Esophagus squamous epithelium (tissue), 5 donors: ENCODE measurements at regions not wholly inside any gene's neighbourhood (a gene's known extent, or its start where the extent isn't known, plus 50 kb on each side); places are given as distances from the start of the nearest gene placed in this dataset.

Experiments used
- DNase-seq: peaks from one replicate; lab custom pipeline; 2025; lab: John Stamatoyannopoulos, UW
- H3K27ac ChIP-seq, 4 donors: fragments of 200-600 bp; sonication (generic); one replicate each; pipeline ENCODE4 v1.5.1; 2016 to 2019; ENCODE audit warnings: mild to moderate bottlenecking in 1 of 4
- H3K27me3 ChIP-seq, 4 donors: fragments of 200-600 bp; sonication (generic); 1 replicate in 3 of 4; 2 replicates in 1 of 4; pipeline versions ENCODE4 v1.5.1 to v1.6.0; 2017 to 2021; ENCODE audit warnings: antibody characterized with exemption in 1 of 4
- H3K36me3 ChIP-seq, 3 donors: fragments of 200-600 bp; sonication (generic); one replicate each; pipeline ENCODE4 v1.5.1; 2016 to 2019
- H3K4me1 ChIP-seq, 3 donors: fragments of 200-600 bp; sonication (generic); one replicate each; pipeline ENCODE4 v1.5.1; 2017 to 2019
- H3K4me3 ChIP-seq, 4 donors: fragments of 200-600 bp; sonication (generic); 1 replicate in 3 of 4; 2 replicates in 1 of 4; pipeline ENCODE4 v1.5.1; 2016 to 2019; ENCODE audit warnings: mild to moderate bottlenecking in 2 of 4, moderate library complexity in 1 of 4
- H3K9me3 ChIP-seq, 3 donors: fragments of 200-600 bp; sonication (generic); one replicate each; pipeline ENCODE4 v1.5.1; 2016 to 2019
- POLR2A ChIP-seq, 4 donors: fragments of 450-650 bp; IDR thresholded peaks; one replicate each; pipeline ENCODE4 v1.6.1; 2017; ENCODE audit warnings: antibody characterized with exemption in 4 of 4, mild to moderate bottlenecking in 4 of 4, moderate library complexity in 3 of 4
- WGBS, 2 donors: methylation state at CpG; one replicate each; pipeline ENCODE4 v1.1.5; 2018; 5-methylcytosine and 5-hydroxymethylcytosine counted together
- intact Hi-C: fragments of 100-400 bp; cut with DNase I; formaldehyde crosslinking; loops from one replicate; pipeline ENCODE4 v1.15.0; 2022
- TF ChIP-seq, protein P1 (sequence below), 6 experiments: fragments of 450-650 bp in 4 of 6; fragments of 200-600 bp in 2 of 6; sonication (generic) in 2 of 6; IDR thresholded peaks; one replicate each; pipeline ENCODE4 v1.5.1; 2016 to 2019; ENCODE audit warnings: antibody characterized with exemption in 6 of 6, mild to moderate bottlenecking in 4 of 6, moderate library complexity in 4 of 6
- donor health status: DM: yes; HTN: yes; CAD: no.

GRCh38 chr18:51248685-51249084, 51.2 kb upstream of the MEX3C start:
- DNase-seq: no peak
- WGBS, 2 donors: 96 to 100% methylated on average over 2 of the region's 2 CpGs
- TF ChIP-seq POLR2A (IDR thresholded peaks at IDR 0.05): no peak
- intact Hi-C loops: no loop called here
- Histone ChIP-seq H3K9me3 (no peaks in the 10 kb centered on the region), H3K36me3 (no peaks in the 10 kb centered on the region), H3K27ac (no peak overlapping the region), H3K4me1 (no peaks in the 10 kb centered on the region), H3K27me3 (no peaks in the 10 kb centered on the region), H3K4me3 (no peak overlapping the region)

GRCh38 chr18:51250006-51250405, 52.5 kb upstream of the MEX3C start:
- WGBS, 2 donors: 34 to 38% methylated on average over 3 to 4 of the region's 4 CpGs
- Histone ChIP-seq H3K27me3 (no peaks in the 10 kb centered on the region), H3K36me3 (no peaks in the 10 kb centered on the region), H3K27ac (no peak overlapping the region), H3K9me3 (no peaks in the 10 kb centered on the region), H3K4me1 (no peaks in the 10 kb centered on the region), H3K4me3 (no peak overlapping the region)
- TF ChIP-seq, protein P1, sequence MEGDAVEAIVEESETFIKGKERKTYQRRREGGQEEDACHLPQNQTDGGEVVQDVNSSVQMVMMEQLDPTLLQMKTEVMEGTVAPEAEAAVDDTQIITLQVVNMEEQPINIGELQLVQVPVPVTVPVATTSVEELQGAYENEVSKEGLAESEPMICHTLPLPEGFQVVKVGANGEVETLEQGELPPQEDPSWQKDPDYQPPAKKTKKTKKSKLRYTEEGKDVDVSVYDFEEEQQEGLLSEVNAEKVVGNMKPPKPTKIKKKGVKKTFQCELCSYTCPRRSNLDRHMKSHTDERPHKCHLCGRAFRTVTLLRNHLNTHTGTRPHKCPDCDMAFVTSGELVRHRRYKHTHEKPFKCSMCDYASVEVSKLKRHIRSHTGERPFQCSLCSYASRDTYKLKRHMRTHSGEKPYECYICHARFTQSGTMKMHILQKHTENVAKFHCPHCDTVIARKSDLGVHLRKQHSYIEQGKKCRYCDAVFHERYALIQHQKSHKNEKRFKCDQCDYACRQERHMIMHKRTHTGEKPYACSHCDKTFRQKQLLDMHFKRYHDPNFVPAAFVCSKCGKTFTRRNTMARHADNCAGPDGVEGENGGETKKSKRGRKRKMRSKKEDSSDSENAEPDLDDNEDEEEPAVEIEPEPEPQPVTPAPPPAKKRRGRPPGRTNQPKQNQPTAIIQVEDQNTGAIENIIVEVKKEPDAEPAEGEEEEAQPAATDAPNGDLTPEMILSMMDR (IDR thresholded peaks at IDR 0.05): no peak
- no peak for TF ChIP-seq POLR2A (IDR thresholded peaks at IDR 0.05)
- intact Hi-C loops: no loop called here
- no peak for DNase-seq

DNA sequence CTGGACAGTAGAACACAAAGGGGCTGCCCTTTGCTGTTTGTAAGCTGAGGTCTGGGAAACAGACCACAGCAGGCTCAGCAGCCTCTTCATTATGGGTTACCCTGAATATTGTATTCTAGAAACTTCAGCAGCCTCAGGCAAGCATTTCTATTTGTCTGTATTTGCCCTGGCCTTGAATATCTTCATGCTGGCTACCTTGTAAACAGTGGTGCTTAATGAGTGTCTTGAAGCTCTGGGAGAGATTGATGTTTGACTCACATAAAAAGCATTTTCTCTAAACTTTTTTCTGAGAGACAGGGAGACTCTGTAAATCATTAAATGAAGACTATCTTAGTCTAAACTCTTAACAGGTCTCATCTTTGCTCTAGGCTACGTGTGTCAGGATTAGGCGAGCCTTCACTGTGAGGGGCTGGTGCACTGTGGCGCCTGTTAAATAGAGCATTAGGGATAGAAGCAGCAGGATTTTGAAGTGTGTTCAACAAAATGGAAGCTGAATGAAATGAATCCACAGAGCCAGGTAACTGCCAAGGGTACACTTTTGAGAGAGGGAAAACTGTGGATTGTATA, 53.1 kb upstream of the MEX3C start:
- H3K4me1 ChIP-seq: no peaks in the 10 kb centered on the region
- no peak overlapping the region for H3K4me3 ChIP-seq
- no peaks in the 10 kb centered on the region for H3K36me3 ChIP-seq
- TF ChIP-seq POLR2A (IDR thresholded peaks at IDR 0.05): no peak
- TF ChIP-seq, protein P1 (IDR thresholded peaks at IDR 0.05): no peak
- no peak overlapping the region for H3K27ac ChIP-seq
- WGBS, 2 donors: 45 to 62% methylated on average over 2 to 3 of the region's 3 CpGs
- no peak for DNase-seq
- H3K9me3 ChIP-seq: no peaks in the 10 kb centered on the region
- H3K27me3 ChIP-seq: no peaks in the 10 kb centered on the region
- intact Hi-C loops: no loop called here

- Histone ChIP-seq H3K4me1 (no peaks in the 10 kb centered on the region), H3K36me3 (no peaks in the 10 kb centered on the region), H3K27me3 (no peaks in the 10 kb centered on the region), H3K4me3 (no peak overlapping the region), H3K27ac (no peak overlapping the region), H3K9me3 (no peaks in the 10 kb centered on the region)
- TF ChIP-seq, protein P1 (IDR thresholded peaks at IDR 0.05): no peak
- TF ChIP-seq POLR2A (IDR thresholded peaks at IDR 0.05): no peak
- DNase-seq: no peak
- intact Hi-C loops: no loop called here
These were observed 54.1 kb upstream of the MEX3C start for GRCh38 chr18:51251625-51252024.

- TF ChIP-seq, protein P1 (IDR thresholded peaks at IDR 0.05): no peak
- TF ChIP-seq POLR2A (IDR thresholded peaks at IDR 0.05): no peak
- Histone ChIP-seq H3K4me3 (no peak overlapping the region), H3K27ac (no peak overlapping the region), H3K9me3 (no peaks in the 10 kb centered on the region), H3K36me3 (no peaks in the 10 kb centered on the region), H3K27me3 (no peaks in the 10 kb centered on the region), H3K4me1 (no peaks in the 10 kb centered on the region)
- intact Hi-C loops: no loop called here
- no peak for DNase-seq
- WGBS, 2 donors: 84 to 86% methylated on average over 4 of the region's 4 CpGs
These were observed 56.0 kb upstream of the MEX3C start for GRCh38 chr18:51253476-51253875.

- H3K27ac ChIP-seq: no peak overlapping the region
- H3K27me3 ChIP-seq: peaks cover 0 to 4% (median 0%) of the 10 kb centered on the region in 4 donors
- no peaks in the 10 kb centered on the region for H3K4me1 ChIP-seq
- no peak for DNase-seq
- no peaks in the 10 kb centered on the region for H3K36me3 ChIP-seq
- TF ChIP-seq, protein P1 (IDR thresholded peaks at IDR 0.05): no peak
- TF ChIP-seq POLR2A (IDR thresholded peaks at IDR 0.05): no peak
- H3K4me3 ChIP-seq: no peak overlapping the region
- intact Hi-C loops: no loop called here
- 32 to 52% methylated on average over 3 of the region's 3 CpGs for WGBS, 2 donors
- no peaks in the 10 kb centered on the region for H3K9me3 ChIP-seq
These were observed 58.2 kb upstream of the MEX3C start for GRCh38 chr18:51255693-51256092.
